HG03342 (cell line): ENCODE measurements at regions not wholly inside any gene's neighbourhood (a gene's known extent, or its start where the extent isn't known, plus 50 kb on each side); places are given as distances from the start of the nearest gene placed in this dataset.

Source experiments
- ATAC-seq: cut with Tn5 transposase; IDR thresholded peaks from one replicate; pipeline ENCODE4 v1.9.1; 2021; ENCODE audit warnings: mild to moderate bottlenecking, moderate library complexity; ENCODE audit not compliant: unreplicated experiment

GRCh38 chr4:123564758-123565346 lies 168.3 kb downstream of the SPRY1 start:
- peak; percentile 100 for ATAC-seq

GRCh38 chr4:123568936-123569335 lies 172.3 kb downstream of the SPRY1 start:
- ATAC-seq = no peak

DNA sequence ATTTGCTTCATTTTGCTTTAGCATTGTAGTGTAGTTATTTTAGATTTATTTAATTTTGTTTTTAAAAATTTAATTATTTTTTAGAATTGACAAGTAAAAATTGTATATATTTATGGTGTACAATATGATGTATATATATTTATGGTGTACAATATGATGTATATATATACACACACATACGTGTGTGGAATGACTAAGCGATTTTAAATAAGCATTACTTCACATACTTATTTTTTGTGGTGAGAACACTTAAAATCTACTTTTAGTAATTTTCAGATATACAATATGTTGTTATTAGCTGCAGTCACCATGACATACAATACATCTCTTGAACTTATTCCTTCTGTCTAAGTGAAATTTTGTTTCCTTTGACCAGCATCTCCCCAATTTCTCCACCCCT lies 172.9 kb downstream of the SPRY1 start:
- no peak for ATAC-seq

DNA sequence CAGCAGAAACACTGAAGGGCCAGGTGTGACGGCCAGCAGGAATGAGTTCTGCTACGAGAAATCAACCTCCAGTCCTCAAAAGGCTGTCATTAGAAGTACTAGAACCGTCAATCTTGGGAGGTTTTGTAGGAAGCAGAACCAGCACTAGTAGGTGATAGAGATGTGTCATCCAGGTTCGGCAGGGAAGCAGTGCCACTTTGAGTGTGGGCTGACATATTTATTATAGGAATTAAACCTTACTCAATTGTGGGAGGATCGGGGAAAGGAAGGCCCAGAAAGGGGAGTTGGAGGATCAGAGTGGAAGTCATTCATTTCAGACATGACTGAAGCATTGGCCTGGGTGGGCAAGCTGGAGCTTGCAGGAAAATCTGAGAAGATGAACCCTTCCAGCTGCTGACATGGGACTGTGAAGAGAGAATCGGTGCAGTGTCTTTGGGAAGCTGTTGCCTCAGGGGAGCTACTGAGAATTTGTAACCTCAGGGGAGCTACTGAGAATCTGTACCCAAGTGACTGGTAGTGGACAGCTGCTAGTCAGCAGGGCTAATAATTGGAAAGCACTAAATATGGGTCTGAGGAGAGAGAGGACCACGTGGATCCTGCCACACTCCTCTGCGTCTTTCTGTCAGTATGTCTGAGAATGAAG lies 177.4 kb downstream of the SPRY1 start:
- ATAC-seq = no peak

GRCh38 chr4:123575291-123575690 lies 178.7 kb downstream of the SPRY1 start:
- no peak for ATAC-seq

- no peak for ATAC-seq
Measured at GRCh38 chr4:123577225-123577906, 180.8 kb downstream of the SPRY1 start.

DNA sequence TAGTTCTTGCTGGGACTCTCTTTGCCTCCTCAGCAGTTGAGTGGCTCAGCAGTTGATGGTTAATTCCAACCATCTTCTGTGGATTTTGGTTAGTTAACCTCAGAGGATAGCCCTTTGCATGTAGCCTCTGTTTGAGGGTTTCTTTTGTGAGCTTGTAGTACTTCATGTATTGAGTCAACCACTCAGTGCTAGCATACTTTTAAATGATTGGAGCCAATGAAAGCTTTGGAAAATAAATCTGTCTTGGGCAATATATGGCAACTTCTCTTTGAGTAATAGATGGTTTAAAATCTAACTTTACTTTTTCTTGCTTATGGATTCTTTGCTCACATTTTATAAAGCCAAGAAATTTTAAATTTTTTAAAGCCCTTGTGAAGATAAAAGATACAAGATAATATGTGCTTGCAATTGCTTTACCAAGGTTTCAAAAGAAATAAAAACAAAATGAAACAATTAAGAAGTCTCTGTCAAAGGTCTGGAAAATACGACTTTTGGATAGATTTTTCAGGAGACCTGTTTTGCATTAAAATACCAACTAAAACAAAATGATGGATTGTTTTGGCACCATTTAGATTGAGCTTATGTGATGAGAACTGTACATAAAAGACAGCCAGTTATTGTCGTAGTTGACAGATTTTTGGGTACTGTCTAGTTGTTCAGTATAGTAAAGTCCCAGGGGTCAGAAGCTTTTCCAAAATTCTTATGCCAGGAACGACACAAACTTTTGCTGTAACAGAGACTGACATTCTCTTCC lies 181.9 kb downstream of the SPRY1 start:
- ATAC-seq = no peak

GRCh38 chr4:123579961-123580360 lies 183.4 kb downstream of the SPRY1 start:
- ATAC-seq = no peak

DNA sequence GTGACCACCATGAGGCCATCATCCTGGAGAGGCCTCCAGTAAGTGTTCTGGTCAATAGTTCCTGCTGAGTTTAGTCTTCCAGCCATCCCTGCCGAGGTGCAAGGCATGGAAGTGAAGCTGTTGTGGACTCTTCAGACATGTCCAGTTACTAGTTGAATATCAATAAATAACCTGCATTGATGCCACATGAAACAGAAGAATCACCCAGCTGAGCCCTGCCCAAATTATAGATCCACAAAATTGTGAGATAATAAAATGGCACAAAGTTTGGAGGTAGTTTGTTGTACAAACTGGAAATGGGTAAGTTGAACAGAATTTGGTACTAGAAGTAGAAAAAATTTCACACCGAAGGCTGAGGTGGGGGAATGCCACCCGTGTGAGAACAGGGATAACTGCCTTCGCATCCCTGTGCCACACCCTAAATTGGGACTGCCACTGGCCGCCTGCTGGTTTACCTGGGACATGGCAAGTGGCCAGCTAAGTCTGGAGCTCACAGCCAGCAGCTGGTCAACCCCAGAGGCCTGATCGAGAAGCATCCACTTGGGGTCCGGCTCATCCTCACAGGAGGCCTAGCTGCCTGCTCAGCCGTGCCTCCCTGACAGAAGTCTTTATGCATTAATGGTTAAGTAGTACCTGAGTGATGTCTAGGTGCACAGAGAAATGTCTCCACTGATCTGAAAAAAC lies 184.5 kb downstream of the SPRY1 start:
- ATAC-seq = no peak

DNA sequence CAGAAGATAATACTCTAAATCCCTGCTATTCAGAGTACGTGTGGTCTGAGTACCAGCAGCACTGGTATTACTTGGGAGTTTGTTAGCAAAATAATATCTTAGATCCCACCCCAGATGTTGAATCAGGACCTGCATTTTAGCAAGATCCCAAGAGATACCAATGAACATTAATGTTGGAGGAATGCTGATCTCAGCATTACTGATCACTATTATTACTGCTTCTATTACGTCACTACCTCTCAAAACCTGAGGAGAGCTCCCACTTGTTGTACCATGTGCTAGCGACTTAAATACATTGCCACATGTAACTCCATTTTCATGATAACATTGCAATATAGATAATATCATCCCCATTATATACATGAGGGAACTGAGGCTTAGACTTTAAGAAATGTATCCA lies 185.2 kb downstream of the SPRY1 start:
- no peak for ATAC-seq

- no peak for ATAC-seq
Measured at GRCh38 chr4:123583043-123583442, 186.4 kb downstream of the SPRY1 start.

DNA sequence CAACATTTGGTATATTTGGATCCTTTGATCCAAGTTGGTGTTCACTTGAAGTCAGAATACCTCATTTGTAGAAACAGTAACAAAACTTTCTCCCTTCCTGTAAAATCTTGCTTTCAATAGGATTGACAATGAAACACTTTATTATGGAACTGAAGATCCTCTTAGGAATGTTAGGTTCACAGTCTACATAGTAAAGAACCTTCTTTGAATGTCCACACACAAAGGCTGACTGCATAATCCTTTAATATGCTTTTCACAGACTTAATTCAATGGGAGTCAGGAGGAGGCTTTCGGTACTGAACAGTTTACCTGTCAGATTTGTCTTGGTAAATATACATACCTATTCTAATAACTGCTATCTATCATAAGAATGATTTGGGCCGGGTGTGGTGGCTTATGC lies 188.5 kb downstream of the SPRY1 start:
- ATAC-seq = no peak

GRCh38 chr4:123587983-123588494 lies 191.4 kb downstream of the SPRY1 start:
- peak; percentile 20 for ATAC-seq

DNA sequence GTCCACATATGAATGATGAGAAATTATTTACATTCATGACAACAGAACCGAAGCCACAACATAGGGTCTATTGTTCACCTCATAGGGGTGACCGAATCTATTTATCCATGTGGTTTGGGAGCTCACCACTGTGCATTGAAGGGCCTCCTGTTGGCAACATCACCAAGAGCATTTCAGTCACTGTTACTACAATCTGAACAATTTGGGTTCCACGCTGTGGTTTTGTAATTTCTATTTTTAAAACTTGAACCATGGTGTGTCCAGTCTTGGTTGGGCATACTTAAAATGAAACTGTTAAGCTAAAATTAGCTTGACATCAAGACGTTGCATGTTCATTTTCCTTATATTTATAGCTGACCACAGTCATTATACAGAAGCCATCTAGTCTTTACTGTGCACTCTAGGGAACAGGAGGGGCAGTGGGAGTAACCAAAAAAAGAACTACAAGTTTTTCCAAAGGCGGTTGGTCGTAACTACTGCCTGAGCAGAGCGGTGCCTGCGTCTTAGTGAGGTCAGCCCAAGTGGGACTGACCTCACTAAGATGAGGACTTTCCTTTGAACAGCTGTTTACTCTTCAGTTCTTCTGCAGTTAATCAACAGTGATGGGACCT lies 192.1 kb downstream of the SPRY1 start:
- ATAC-seq = peak; percentile 83

- no peak for ATAC-seq
Measured at GRCh38 chr4:123589301-123589700, 192.7 kb downstream of the SPRY1 start.

GRCh38 chr4:123591875-123592274 lies 195.3 kb downstream of the SPRY1 start:
- no peak for ATAC-seq

DNA sequence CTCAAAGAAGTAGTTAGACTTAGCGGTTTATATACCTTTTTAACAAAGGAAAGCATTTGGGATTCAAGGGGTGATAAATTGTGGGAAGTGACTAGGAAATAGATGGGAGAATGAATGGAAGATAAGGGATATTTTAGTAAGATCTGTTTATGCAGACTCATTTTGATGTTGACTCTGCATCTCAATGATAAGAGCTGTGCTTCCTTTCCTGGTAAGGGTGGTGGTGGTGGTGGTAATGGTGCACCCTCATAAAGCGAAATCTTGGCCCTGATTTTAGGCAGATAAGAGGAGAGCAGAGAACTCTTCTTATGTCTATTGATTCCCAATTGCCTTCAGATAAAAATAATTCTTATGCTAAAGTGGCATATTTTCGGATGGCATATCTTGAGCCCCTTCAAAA lies 197.1 kb downstream of the SPRY1 start:
- no peak for ATAC-seq

GRCh38 chr4:123596805-123597204 lies 200.2 kb downstream of the SPRY1 start:
- no peak for ATAC-seq

- no peak for ATAC-seq
Measured at GRCh38 chr4:123597586-123597985, 201.0 kb downstream of the SPRY1 start.

- no peak for ATAC-seq
Measured at GRCh38 chr4:123598331-123598730, 201.7 kb downstream of the SPRY1 start.
